ENCODE measurements at regions not wholly inside any gene's neighbourhood (a gene's known extent, or its start where the extent isn't known, plus 50 kb on each side); places are given as distances from the start of the nearest gene placed in this dataset.

- no peaks in the 10 kb centered on the region for H3K9me1 ChIP-seq (ENCODE audit: control insufficient read depth, insufficient read depth, low read length)
- no peaks in the 10 kb centered on the region for H4K20me1 ChIP-seq (replicated peaks; ENCODE audit: control insufficient read depth, insufficient read depth, low read length)
- 2% methylated on average over 5 of the region's 5 CpGs for whole genome bisulfite sequencing (ENCODE audit: insufficient coverage, low coverage, missing lambda C conversion rate)
- no peak for ATAC-seq
- no peak overlapping the region for H3K9ac ChIP-seq (ENCODE audit: insufficient read depth in 1 of 2, low read depth in 2 of 2, low read length in 2 of 2)
- no peak for TF ChIP-seq POLR3G (IDR thresholded peaks at IDR 0.05; ENCODE audit: extremely low read depth, insufficient read length, insufficient replicate concordance)
- no peak for TF ChIP-seq PHF21A (IDR thresholded peaks at IDR 0.05; ENCODE audit: borderline replicate concordance, low read depth)
- no peak for TF ChIP-seq ZNF583 (CRISPR knock-in tag; IDR thresholded peaks at IDR 0.05)
- TF ChIP-seq SMAD2 (IDR thresholded peaks at IDR 0.05; ENCODE audit: low read depth, low read length) = no peak
- TF ChIP-seq, protein P1, sequence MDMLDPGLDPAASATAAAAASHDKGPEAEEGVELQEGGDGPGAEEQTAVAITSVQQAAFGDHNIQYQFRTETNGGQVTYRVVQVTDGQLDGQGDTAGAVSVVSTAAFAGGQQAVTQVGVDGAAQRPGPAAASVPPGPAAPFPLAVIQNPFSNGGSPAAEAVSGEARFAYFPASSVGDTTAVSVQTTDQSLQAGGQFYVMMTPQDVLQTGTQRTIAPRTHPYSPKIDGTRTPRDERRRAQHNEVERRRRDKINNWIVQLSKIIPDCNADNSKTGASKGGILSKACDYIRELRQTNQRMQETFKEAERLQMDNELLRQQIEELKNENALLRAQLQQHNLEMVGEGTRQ (CRISPR knock-in tag; IDR thresholded peaks at IDR 0.05) = no peak
- no peak for TF ChIP-seq KLF16 (IDR thresholded peaks at IDR 0.05)
- TF ChIP-seq, protein P2, sequence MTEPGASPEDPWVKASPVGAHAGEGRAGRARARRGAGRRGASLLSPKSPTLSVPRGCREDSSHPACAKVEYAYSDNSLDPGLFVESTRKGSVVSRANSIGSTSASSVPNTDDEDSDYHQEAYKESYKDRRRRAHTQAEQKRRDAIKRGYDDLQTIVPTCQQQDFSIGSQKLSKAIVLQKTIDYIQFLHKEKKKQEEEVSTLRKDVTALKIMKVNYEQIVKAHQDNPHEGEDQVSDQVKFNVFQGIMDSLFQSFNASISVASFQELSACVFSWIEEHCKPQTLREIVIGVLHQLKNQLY (CRISPR knock-in tag; conservative IDR thresholded peaks at IDR 0.05) = no peak
- TF ChIP-seq NFIC (IDR thresholded peaks at IDR 0.05) = no peak
- TF ChIP-seq SP1 (CRISPR knock-in tag; IDR thresholded peaks at IDR 0.05) = no peak
- TF ChIP-seq, protein P3, sequence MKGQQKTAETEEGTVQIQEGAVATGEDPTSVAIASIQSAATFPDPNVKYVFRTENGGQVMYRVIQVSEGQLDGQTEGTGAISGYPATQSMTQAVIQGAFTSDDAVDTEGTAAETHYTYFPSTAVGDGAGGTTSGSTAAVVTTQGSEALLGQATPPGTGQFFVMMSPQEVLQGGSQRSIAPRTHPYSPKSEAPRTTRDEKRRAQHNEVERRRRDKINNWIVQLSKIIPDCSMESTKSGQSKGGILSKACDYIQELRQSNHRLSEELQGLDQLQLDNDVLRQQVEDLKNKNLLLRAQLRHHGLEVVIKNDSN (CRISPR knock-in tag; IDR thresholded peaks at IDR 0.05) = no peak
- no peak overlapping the region for H2AFZ ChIP-seq (ENCODE audit: low read depth, low read length)
- in situ Hi-C loops (cut with MboI) (no loop called here), intact Hi-C loops (cut with micrococcal nuclease) (no loop called here)
- CTCF ChIA-PET (ENCODE audit: low intra/inter-chr PET ratio) = no interaction called here
- H3K27me3 ChIP-seq (ENCODE audit: control insufficient read depth in 2 of 2, insufficient read depth in 2 of 2, low read length in 2 of 2) = peaks cover 0 to 33% of the 10 kb centered on the region in 2 experiments; a peak in 1 of 5 replicates
- no peaks in the 10 kb centered on the region for H3K9me3 ChIP-seq (replicated peaks; ENCODE audit: control insufficient read depth, insufficient read depth, low read depth, low read length)
- no peaks in the 10 kb centered on the region for H3K36me3 ChIP-seq (ENCODE audit: control insufficient read depth, insufficient read depth, low read length)
- no peak overlapping the region for H3K27ac ChIP-seq (ENCODE audit: extremely low read depth, low read depth, low read length)
- no peaks in the 10 kb centered on the region for H3K4me1 ChIP-seq (replicated peaks in 1 of 2; ENCODE audit: control insufficient read depth in 2 of 2, insufficient read depth in 2 of 2, low read length in 2 of 2)
- DNase-seq (ENCODE audit: extremely low read depth in 1 of 4, low spot score in 3 of 4) = no peak
- no peak overlapping the region for H3K4me3 ChIP-seq
- POLR2A ChIA-PET = no interaction called here
- no TSS peak for BruUV-seq (replicated peaks)
- no peak for FAIRE-seq
- no peak overlapping the region for H3K4me2 ChIP-seq (ENCODE audit: insufficient read depth, low read length)
- H3K79me2 ChIP-seq (ENCODE audit: control insufficient read depth, insufficient read depth, low read length) = no peaks in the 10 kb centered on the region
Observed at GRCh38 chr2:239835056-239835455, 190.1 kb downstream of the NDUFA10 start.
